ENCODE measurements at regions not wholly inside any gene's neighbourhood (a gene's known extent, or its start where the extent isn't known, plus 50 kb on each side); places are given as distances from the start of the nearest gene placed in this dataset.
A peak's percentile ranks its signal among the peaks of the same experiment; 100 is the strongest.

- no peaks in the 10 kb centered on the region for H3K4me1 ChIP-seq
- DNase-seq, result no peak
- no peak for TF ChIP-seq POLR2A (IDR thresholded peaks at IDR 0.05)
- no peak for TF ChIP-seq CTCF (IDR thresholded peaks at IDR 0.05)
- no peaks in the 10 kb centered on the region for H3K36me3 ChIP-seq (replicated peaks in 1 of 2; ENCODE audit: insufficient read depth in 1 of 2, low read depth in 2 of 2)
- intact Hi-C loops (cut with DNase I), result no loop called here
- no peak for ATAC-seq
- H3K27ac ChIP-seq, result no peak overlapping the region
- WGBS, 2 donors, result 44 to 64% methylated on average over 2 of the region's 2 CpGs
- H3K27me3 ChIP-seq, result no peaks in the 10 kb centered on the region
- H3K9me3 ChIP-seq, result no peaks in the 10 kb centered on the region
- no peak overlapping the region for H3K4me3 ChIP-seq
Measured at GRCh38 chr19:30762651-30763050, 390.5 kb downstream of the ZNF536 start.

- no peaks in the 10 kb centered on the region for H3K4me1 ChIP-seq
- no peak for ATAC-seq
- DNase-seq, result no peak
- WGBS, 2 donors, result 84 to 88% methylated on average over 6 of the region's 6 CpGs
- no peak overlapping the region for H3K27ac ChIP-seq
- H3K27me3 ChIP-seq, result no peaks in the 10 kb centered on the region
- H3K9me3 ChIP-seq, result no peaks in the 10 kb centered on the region
- H3K36me3 ChIP-seq (replicated peaks in 1 of 2; ENCODE audit: insufficient read depth in 1 of 2, low read depth in 2 of 2), result no peaks in the 10 kb centered on the region
- TF ChIP-seq CTCF (IDR thresholded peaks at IDR 0.05) (no peak), POLR2A (IDR thresholded peaks at IDR 0.05) (no peak)
- intact Hi-C loops (cut with DNase I), result no loop called here
- no peak overlapping the region for H3K4me3 ChIP-seq
Measured at GRCh38 chr19:30760014-30760413, 387.8 kb downstream of the ZNF536 start.

- peak in 1 of 4 donors; percentile 26 for DNase-seq
- Histone ChIP-seq H3K9me3 (no peaks in the 10 kb centered on the region), H3K36me3 (replicated peaks in 1 of 2; ENCODE audit: insufficient read depth in 1 of 2, low read depth in 2 of 2) (no peaks in the 10 kb centered on the region), H3K4me1 (no peaks in the 10 kb centered on the region), H3K4me3 (no peak overlapping the region), H3K27me3 (no peaks in the 10 kb centered on the region), H3K27ac (no peak overlapping the region)
- intact Hi-C loops (cut with DNase I), result no loop called here
- WGBS, 2 donors, result 61 to 66% methylated on average over 5 of the region's 5 CpGs
- TF ChIP-seq CTCF (IDR thresholded peaks at IDR 0.05) (no peak), POLR2A (IDR thresholded peaks at IDR 0.05) (no peak)
- ATAC-seq, result no peak
Measured at GRCh38 chr19:30757837-30758617, 385.8 kb downstream of the ZNF536 start.

- no peaks in the 10 kb centered on the region for H3K36me3 ChIP-seq (replicated peaks in 1 of 2; ENCODE audit: insufficient read depth in 1 of 2, low read depth in 2 of 2)
- ATAC-seq (no peak), DNase-seq (no peak)
- 52 to 59% methylated on average over 10 of the region's 10 CpGs for WGBS, 2 donors
- intact Hi-C loops (cut with DNase I), result no loop called here
- no peaks in the 10 kb centered on the region for H3K27me3 ChIP-seq
- H3K4me3 ChIP-seq, result no peak overlapping the region
- no peaks in the 10 kb centered on the region for H3K9me3 ChIP-seq
- H3K4me1 ChIP-seq, result no peaks in the 10 kb centered on the region
- H3K27ac ChIP-seq, result no peak overlapping the region
- no peak for TF ChIP-seq POLR2A (IDR thresholded peaks at IDR 0.05)
- TF ChIP-seq CTCF (IDR thresholded peaks at IDR 0.05), result no peak
Measured at GRCh38 chr19:30757104-30757836, 385.1 kb downstream of the ZNF536 start.

Data from body of pancreas (tissue), 4 donors.